IPS-15b (cell line): ENCODE measurements at regions not wholly inside any gene's neighbourhood (a gene's known extent, or its start where the extent isn't known, plus 50 kb on each side); places are given as distances from the start of the nearest gene placed in this dataset.
"Not testable (repeated sequence)": the region's sequence is repeated elsewhere in the genome, so short reads cannot be mapped to it uniquely, and the experiment has no call there.

ENCODE experiments used
- H3K27me3 ChIP-seq: one replicate; pipeline ENCODE4 v1.6.1; 2013; ENCODE audit warnings: low read length; ENCODE audit not compliant: control insufficient read depth, insufficient read depth
- H3K36me3 ChIP-seq: one replicate; pipeline ENCODE4 v1.6.1; 2013; ENCODE audit warnings: low read length; ENCODE audit not compliant: control insufficient read depth, insufficient read depth
- H3K4me1 ChIP-seq: one replicate; pipeline ENCODE4 v1.6.1; 2013; ENCODE audit warnings: mild to moderate bottlenecking, low read length; ENCODE audit not compliant: control insufficient read depth, insufficient read depth
- H3K4me3 ChIP-seq: one replicate; pipeline ENCODE4 v1.5.1; 2013; ENCODE audit warnings: low read depth, low read length
- H3K9ac ChIP-seq: one replicate; pipeline ENCODE4 v1.6.1; 2013; ENCODE audit warnings: low read depth, mild to moderate bottlenecking, low read length
- H3K9me3 ChIP-seq: one replicate; pipeline ENCODE4 v1.6.1; 2013; ENCODE audit warnings: mild to moderate bottlenecking, low read length; ENCODE audit not compliant: control insufficient read depth, insufficient read depth

DNA sequence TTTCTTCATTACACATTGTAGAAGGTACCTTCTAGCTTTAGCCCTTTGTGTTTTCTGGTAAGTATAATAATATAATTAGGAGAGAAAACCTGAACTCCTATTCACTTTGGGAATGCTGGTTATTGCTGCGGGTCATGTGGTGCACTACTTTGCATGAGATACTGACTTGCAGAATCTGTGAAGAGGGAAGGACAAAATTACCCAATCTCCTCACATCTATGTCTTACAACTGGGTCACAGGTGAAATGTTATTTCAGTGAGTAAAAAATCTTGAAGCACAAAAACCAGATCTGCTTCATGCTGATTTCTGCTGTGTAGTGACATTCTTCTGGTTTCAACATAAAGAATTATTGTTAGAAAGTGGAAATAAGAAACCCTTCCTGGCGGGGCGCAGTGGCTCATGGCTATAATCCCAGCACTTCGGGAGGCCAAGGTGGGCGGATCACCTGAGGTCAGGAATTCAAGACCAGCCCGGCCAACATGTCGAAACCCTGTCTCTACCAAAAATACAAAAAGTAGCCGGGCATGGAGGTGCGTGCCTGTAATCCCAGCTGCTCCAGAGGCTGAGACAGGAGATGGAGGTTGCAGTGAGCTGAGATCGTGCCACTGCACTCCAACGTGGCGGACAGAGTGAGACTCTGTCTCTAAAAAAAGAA, 211.0 kb upstream of the REG3G start:
- Histone ChIP-seq H3K27me3 (no peaks in the 10 kb centered on the region), H3K36me3 (no peaks in the 10 kb centered on the region), H3K4me1 (no peaks in the 10 kb centered on the region)

DNA sequence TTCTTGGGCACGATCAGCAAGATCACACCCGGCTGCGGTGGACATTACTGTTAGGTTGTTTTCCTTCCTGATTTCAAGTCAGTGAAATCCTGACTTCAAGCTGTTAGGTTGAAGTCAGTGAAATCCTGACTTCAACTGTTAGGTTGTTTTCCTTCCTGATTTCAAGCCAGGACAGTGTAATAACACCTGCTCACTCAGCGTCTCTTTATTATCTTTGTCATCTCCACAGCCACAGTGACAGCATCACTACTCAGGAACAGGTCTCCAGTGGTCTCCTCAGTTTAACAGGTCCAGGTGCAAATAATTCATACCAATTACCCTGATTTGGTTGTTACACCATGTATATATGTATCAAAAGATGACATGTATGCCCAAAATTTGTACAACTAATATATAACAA, 208.1 kb upstream of the REG3G start:
- Histone ChIP-seq H3K36me3 (no peaks in the 10 kb centered on the region), H3K27me3 (no peaks in the 10 kb centered on the region), H3K4me1 (no peaks in the 10 kb centered on the region), H3K9me3 (no peaks in the 10 kb centered on the region), H3K4me3 (no peak overlapping the region), H3K9ac (no peak overlapping the region)

More for the DNA sequence above, 211.0 kb upstream of the REG3G start:
- Histone ChIP-seq H3K4me3 (no peak overlapping the region), H3K9ac (no peak overlapping the region), H3K9me3 (no peaks in the 10 kb centered on the region)

DNA sequence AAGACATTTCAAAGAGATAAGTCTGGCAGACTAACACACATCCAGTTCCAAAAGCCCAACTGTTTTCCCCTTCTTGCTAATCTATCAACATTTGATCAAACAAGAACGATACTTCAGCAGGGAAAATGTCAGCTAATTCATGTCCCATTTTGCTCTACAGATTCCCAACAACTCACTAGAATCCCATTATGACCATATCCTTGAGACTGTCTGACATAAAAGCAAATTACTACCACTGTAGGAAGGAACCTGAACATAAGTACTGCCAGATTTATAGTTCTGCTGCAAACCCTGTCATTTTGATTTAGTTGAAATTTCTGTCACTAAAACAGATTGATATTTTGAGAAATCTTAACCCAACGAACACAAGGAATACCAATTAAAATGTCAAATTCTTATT, 193.0 kb upstream of the REG3G start:
- H3K4me1 ChIP-seq = no peaks in the 10 kb centered on the region
- H3K4me3 ChIP-seq = no peak overlapping the region
- H3K9me3 ChIP-seq = no peaks in the 10 kb centered on the region
- H3K9ac ChIP-seq = no peak overlapping the region
- H3K36me3 ChIP-seq = no peaks in the 10 kb centered on the region
- peaks cover under 1% of the 10 kb centered on the region for H3K27me3 ChIP-seq

DNA sequence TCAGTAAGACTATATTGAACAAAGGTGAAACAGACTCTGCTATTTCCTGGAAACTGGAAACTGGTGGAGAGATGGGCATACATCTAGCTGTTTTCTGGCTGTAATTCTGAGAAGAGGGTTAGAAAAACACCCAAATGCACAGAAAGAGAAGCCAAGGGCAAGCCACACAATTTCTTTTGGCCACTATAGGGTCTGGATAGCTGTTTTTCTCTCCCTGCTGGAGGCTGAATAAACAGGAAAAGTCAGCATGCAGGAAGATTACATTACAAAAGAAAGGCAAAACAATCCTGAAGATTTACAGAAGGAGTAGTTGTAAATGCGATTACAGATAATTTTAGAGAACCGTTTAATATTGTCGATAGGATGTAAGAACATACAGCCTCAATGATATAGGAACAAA, 186.2 kb upstream of the REG3G start:
- Histone ChIP-seq H3K9ac (no peak overlapping the region), H3K4me3 (no peak overlapping the region), H3K4me1 (peaks cover 9% of the 10 kb centered on the region), H3K27me3 (peaks cover 19% of the 10 kb centered on the region), H3K9me3 (no peaks in the 10 kb centered on the region), H3K36me3 (no peaks in the 10 kb centered on the region)

DNA sequence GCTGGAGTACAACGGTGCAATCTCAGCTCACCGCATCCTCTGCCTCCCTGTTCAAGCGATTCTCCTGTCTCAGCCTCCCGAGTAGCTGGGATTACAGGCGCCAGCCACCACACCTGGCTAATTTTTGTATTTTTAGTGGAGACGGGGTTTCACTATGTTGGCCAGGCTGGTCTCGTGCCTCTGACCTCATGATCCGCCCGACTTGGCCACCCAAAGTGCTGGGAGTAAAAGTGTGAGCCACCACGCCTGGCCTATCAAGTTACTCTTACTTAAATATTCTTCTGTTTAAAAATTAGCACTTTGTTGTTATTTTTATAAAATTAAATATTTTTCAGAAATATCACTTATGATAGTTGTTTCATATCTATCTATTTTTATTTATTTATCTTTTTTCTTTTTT, 185.2 kb upstream of the REG3G start:
- H3K4me3 ChIP-seq, H3K36me3 ChIP-seq, H3K9me3 ChIP-seq, H3K9ac ChIP-seq, H3K4me1 ChIP-seq: not testable (repeated sequence)
- peaks cover 19% of the 10 kb centered on the region for H3K27me3 ChIP-seq

DNA sequence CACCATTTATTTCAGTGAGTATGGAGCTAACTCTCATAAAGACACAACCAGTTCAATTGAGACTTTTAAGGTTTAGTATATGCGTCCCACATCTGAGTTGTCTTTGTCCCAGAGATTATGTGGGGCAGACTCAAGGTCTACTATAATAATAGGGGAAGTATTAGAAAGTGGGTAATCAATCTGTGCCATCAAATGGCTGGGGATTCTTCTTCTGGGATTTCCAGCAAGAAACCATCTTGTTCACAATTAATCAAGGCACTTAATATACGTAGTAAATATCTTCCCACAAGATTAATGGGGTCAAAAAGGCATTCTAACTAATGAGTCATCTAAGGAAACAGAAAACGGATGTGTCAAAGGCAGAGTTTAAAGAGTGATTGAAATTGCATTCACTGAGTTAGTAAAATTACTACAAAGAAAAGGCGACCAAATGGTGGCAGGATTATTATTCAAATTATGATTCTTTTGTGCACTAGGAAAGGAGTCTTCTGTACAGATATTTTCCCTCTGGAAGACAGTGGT, 179.8 kb upstream of the REG3G start:
- H3K27me3 ChIP-seq = peaks cover 2% of the 10 kb centered on the region
- H3K36me3 ChIP-seq = no peaks in the 10 kb centered on the region

DNA sequence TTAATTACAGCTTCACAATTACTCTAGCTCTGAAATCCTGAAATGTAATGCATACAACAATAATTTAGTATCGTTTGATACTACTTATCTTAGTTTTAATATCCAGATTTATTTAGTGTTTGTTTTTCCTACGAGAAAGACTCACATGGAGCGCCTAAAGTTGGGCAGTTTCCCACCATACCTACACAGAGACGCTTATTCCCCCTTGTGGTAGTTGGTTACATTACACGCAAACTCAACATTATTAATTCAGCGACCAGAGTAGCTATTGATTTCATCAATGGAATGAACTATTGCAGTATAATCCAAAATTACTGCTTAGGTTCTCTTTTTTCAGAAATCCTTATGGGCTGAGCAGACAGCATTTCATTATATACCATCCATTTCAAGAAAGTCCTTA, 164.0 kb upstream of the REG3G start:
- H3K9ac ChIP-seq = no peak overlapping the region
- H3K4me1 ChIP-seq = no peaks in the 10 kb centered on the region
- H3K9me3 ChIP-seq = no peaks in the 10 kb centered on the region
- H3K27me3 ChIP-seq = no peaks in the 10 kb centered on the region
- H3K36me3 ChIP-seq = no peaks in the 10 kb centered on the region
- H3K4me3 ChIP-seq = no peak overlapping the region

More for the DNA sequence above, 179.8 kb upstream of the REG3G start:
- Histone ChIP-seq H3K4me3 (no peak overlapping the region), H3K4me1 (no peaks in the 10 kb centered on the region), H3K9me3 (no peaks in the 10 kb centered on the region), H3K9ac (no peak overlapping the region)

DNA sequence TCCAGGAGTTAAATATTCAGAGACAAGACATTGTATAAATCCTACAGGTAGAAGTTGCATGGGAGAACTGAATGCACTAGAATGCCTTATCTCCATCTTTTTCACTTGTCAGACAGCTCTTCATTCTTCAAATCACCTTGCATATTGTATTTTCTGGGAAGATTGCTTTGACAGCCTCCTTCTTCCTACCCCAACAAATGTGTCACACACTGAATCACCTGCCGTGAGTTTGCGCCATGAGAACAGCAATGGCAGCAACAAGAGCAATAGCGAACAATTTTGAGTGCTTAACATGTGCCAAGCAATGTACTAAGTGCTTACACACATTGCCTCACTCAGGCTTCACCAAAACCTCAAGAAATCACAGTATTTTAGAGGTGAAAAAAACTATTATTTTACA, 161.3 kb upstream of the REG3G start:
- Histone ChIP-seq H3K9me3 (no peaks in the 10 kb centered on the region), H3K4me1 (no peaks in the 10 kb centered on the region), H3K4me3 (no peak overlapping the region), H3K9ac (no peak overlapping the region), H3K27me3 (no peaks in the 10 kb centered on the region), H3K36me3 (no peaks in the 10 kb centered on the region)

DNA sequence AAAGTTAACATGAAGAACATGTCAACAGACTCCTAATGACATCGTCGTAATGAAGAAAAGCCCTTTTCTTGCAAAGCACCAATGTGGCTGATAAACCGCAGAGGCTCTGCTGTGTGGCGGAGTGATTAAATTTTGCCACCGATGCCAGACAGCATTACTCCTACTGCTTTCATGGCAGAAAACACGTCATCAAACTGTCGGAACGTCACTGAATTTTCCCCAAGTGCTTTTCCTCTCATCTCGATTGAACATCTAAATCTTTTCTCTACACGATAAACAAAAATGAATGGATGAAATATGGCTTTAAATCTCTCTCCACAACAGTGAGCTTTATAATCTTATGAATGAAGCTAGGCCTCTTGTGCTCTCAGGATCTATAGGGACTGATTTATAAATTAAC, 159.8 kb upstream of the REG3G start:
- Histone ChIP-seq H3K9me3 (no peaks in the 10 kb centered on the region), H3K36me3 (no peaks in the 10 kb centered on the region), H3K4me3 (no peak overlapping the region), H3K9ac (no peak overlapping the region), H3K27me3 (no peaks in the 10 kb centered on the region), H3K4me1 (no peaks in the 10 kb centered on the region)

DNA sequence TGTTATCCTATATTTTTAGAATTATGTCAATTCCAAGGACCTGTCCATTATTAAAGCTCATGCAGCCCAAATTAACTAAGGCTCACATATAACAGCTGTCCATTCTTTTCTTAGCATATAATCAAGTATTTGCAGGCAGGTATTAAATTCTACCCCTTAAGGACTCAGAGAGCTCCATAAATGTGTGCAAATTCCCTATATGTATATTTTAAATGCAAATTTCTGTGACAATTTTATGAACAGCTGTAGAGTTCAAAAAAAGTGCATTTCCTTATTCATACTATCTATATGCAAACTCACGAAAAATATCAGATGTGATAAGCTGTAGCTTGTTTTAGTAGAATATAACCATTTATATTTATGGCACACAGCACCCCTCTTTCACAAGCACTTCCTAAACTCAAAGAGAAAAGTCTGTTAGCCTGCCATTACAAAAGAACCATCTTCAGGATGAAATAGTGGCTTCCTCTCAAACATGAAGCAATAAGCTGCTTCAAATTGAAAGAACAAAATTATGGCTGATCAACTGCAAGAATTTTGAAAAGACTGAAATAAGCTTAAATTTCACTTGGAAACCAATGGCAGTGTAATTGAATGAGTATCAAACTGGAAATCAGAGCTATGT, 155.0 kb upstream of the REG3G start:
- Histone ChIP-seq H3K27me3 (no peaks in the 10 kb centered on the region), H3K9me3 (no peaks in the 10 kb centered on the region), H3K4me3 (no peak overlapping the region), H3K9ac (no peak overlapping the region), H3K4me1 (no peaks in the 10 kb centered on the region), H3K36me3 (no peaks in the 10 kb centered on the region)

DNA sequence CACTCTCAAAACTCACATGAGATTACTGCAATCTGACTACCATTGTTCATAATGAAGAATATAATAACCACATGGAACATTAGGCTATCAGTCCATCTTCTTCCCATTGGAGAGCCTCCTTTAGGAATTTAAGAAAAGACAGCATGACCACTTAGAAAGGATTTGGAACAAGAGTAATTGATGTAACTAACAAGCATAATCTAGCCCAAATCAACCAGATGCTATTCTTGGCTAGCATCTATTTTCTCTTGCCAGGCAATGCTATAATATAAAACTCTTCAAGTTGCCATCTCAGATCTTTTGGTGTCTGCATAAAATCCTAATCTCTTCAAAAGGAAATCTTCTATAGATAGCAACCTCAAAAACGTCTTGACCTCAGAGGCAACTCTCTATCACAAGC, 152.0 kb upstream of the REG3G start:
- no peak overlapping the region for H3K9ac ChIP-seq
- no peaks in the 10 kb centered on the region for H3K9me3 ChIP-seq
- no peaks in the 10 kb centered on the region for H3K27me3 ChIP-seq
- no peak overlapping the region for H3K4me3 ChIP-seq
- no peaks in the 10 kb centered on the region for H3K36me3 ChIP-seq
- no peaks in the 10 kb centered on the region for H3K4me1 ChIP-seq

DNA sequence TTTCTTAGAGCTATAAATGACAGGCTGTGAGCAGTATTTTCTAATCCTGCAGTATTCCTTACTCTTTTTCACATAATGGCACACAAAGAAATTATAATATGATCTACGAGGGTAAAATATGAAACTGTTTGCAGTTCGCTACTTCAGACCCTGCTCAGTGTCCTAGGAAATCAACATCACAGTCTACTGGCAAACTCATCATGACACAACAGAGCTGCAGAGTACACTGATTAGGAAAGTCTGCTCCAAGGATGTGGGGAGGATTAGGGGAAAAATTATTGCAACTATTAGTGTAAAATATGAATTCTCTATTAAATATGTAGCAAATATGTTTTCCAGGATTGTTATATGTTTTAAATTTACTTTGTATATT, 149.2 kb upstream of the REG3G start:
- no peaks in the 10 kb centered on the region for H3K9me3 ChIP-seq
- no peaks in the 10 kb centered on the region for H3K4me1 ChIP-seq
- H3K27me3 ChIP-seq = no peaks in the 10 kb centered on the region
- no peak overlapping the region for H3K4me3 ChIP-seq
- H3K36me3 ChIP-seq = no peaks in the 10 kb centered on the region
- no peak overlapping the region for H3K9ac ChIP-seq
